Mesothelial cell of epicardium (in vitro differentiated cells): ENCODE measurements at regions not wholly inside any gene's neighbourhood (a gene's known extent, or its start where the extent isn't known, plus 50 kb on each side); places are given as distances from the start of the nearest gene placed in this dataset.

Experiments used
- DNase-seq, 2 experiments: peaks; one replicate each; pipeline ENCODE4 v3.0.0; 2021; ENCODE audit warnings: low spot score in 2 of 2; ENCODE audit not compliant: unreplicated experiment in 2 of 2
- H3K27ac Mint-ChIP-seq: 2 replicates; pipeline ENCODE4 v1.8.0; 2021; ENCODE audit warnings: mixed read lengths
- H3K27me3 Mint-ChIP-seq: 2 replicates; pipeline ENCODE4 v1.8.0; 2021; ENCODE audit warnings: low read depth, mixed read lengths
- H3K36me3 Mint-ChIP-seq: 2 replicates; pipeline ENCODE4 v1.8.0; 2021; ENCODE audit warnings: mixed read lengths
- H3K4me1 Mint-ChIP-seq: 2 replicates; pipeline ENCODE4 v1.8.0; 2021; ENCODE audit warnings: mixed read lengths
- H3K4me3 Mint-ChIP-seq: 2 replicates; pipeline ENCODE4 v1.8.0; 2021; ENCODE audit warnings: mild to moderate bottlenecking, moderate library complexity, mixed read lengths
- H3K9me3 Mint-ChIP-seq: 2 replicates; pipeline ENCODE4 v1.8.0; 2021; ENCODE audit warnings: mixed read lengths
- TF ChIP-seq, protein P1 (sequence below): fragments of 200-600 bp; sonication (generic); IDR thresholded peaks from one replicate; pipeline ENCODE4 v1.5.0; 2021; ENCODE audit warnings: antibody characterized with exemption; ENCODE audit not compliant: unreplicated experiment

DNA sequence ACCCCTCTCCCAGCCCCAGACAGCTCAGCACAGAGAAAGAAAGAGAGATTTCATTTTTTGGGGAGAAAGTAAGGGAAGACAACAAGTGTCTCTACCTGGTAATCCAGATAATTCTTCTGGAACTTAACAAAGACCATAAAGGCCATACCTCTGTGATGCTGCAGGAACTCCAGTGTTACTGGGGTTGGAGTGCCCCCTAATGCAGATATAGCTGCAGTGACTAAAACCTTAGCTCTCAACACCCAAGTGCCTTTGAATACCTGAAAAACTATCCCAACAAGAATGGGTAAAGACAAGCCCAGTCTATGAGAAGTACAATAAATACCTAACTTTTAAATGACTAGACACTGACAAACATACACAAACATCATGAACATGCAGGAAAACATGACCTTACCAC, 365.3 kb upstream of the PTCHD4 start:
- TF ChIP-seq, protein P1, sequence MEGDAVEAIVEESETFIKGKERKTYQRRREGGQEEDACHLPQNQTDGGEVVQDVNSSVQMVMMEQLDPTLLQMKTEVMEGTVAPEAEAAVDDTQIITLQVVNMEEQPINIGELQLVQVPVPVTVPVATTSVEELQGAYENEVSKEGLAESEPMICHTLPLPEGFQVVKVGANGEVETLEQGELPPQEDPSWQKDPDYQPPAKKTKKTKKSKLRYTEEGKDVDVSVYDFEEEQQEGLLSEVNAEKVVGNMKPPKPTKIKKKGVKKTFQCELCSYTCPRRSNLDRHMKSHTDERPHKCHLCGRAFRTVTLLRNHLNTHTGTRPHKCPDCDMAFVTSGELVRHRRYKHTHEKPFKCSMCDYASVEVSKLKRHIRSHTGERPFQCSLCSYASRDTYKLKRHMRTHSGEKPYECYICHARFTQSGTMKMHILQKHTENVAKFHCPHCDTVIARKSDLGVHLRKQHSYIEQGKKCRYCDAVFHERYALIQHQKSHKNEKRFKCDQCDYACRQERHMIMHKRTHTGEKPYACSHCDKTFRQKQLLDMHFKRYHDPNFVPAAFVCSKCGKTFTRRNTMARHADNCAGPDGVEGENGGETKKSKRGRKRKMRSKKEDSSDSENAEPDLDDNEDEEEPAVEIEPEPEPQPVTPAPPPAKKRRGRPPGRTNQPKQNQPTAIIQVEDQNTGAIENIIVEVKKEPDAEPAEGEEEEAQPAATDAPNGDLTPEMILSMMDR: no peak
- Mint-ChIP-seq H3K9me3 (no peaks in the 10 kb centered on the region), H3K36me3 (no peaks in the 10 kb centered on the region), H3K4me1 (peaks cover 3% of the 10 kb centered on the region), H3K4me3 (no peak overlapping the region), H3K27me3 (peaks cover 3% of the 10 kb centered on the region), H3K27ac (no peak overlapping the region)
- no peak for DNase-seq

DNA sequence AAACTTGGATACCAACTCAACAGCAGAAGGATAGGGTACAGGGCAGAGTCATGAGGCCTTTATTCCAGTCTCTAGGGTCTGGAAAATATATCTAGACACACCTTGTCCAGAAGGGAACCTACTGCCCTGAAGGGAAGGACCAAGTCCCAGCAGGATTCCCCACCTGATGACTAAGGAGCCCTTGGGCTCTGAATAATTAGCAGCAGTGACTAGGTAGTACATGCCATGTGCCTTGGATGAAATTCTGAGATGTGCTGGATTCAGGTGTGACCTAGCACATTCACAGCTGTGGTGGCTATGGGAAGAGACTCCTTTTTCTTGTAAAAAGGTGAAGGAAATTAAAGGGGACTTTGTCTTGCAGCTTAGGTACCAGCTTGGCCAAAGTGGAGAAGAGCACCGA, 364.3 kb upstream of the PTCHD4 start:
- Mint-ChIP-seq H3K4me1 (peaks cover 3% of the 10 kb centered on the region), H3K4me3 (no peak overlapping the region), H3K36me3 (no peaks in the 10 kb centered on the region), H3K27ac (no peak overlapping the region), H3K27me3 (no peaks in the 10 kb centered on the region), H3K9me3 (no peaks in the 10 kb centered on the region)
- no peak for DNase-seq
- TF ChIP-seq, protein P1: no peak

DNA sequence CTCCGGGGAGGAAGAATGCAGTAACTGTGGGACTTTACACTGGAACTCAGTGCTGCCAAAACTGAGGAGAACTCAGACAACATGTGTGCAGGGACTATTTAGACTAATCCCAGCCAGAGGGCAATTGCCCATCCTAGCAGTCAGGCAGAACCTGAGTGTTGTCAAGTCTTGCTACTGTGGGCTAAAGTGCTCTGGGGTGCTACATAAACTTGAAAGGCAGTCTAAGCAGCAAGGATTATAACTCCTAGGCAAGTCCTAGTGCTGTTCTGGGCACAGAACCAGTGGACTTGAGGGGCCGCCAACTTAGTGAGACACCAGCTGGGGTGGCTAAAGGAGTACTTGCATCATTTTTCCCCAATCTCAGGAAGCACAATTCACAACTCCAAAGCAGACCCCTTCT, 363.8 kb upstream of the PTCHD4 start:
- Mint-ChIP-seq H3K4me3 (no peak overlapping the region), H3K27ac (no peak overlapping the region), H3K36me3 (no peaks in the 10 kb centered on the region), H3K4me1 (peaks cover 3% of the 10 kb centered on the region), H3K27me3 (no peaks in the 10 kb centered on the region), H3K9me3 (no peaks in the 10 kb centered on the region)
- DNase-seq: no peak
- TF ChIP-seq, protein P1: no peak

DNA sequence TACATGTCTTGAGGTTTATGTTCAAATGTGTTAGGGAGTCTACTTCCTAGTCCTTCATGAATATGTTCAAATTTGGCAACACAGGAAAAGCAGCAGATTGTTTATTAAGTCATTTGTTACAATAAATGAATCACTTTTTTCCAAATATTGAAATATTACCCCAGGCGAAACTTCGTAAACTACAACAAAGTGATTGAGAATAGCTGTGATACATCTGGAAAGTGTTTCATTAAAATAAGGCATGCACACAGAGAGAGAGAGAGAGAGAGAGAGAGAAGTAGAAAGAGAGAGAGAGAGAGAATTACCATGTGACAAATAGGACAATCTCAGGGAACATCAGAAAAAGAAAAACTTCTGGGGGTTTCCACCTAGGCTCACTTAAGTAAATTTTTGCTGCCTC, 363.1 kb upstream of the PTCHD4 start:
- H3K4me3 Mint-ChIP-seq: no peak overlapping the region
- peaks cover 3% of the 10 kb centered on the region for H3K4me1 Mint-ChIP-seq
- TF ChIP-seq, protein P1: no peak
- no peaks in the 10 kb centered on the region for H3K27me3 Mint-ChIP-seq
- H3K9me3 Mint-ChIP-seq: no peaks in the 10 kb centered on the region
- no peaks in the 10 kb centered on the region for H3K36me3 Mint-ChIP-seq
- DNase-seq: no peak
- no peak overlapping the region for H3K27ac Mint-ChIP-seq

DNA sequence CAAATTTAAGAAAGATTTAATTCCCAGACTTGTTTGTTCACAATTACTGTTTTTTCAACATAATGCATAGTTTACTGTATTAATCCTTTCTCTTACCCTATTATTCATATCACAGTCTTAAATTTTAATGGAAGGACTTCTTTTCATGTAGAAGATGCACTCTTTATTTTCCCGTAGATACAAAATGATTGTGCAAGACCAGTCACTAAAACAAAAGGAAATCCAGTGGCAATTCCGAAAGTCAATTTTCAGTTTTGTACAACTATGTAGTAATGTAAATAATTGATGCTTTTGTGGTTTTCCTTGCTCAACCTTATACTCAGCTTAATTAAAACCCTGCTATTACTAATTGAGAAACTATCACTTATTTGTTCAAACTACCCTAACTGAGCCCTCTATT, 361.5 kb upstream of the PTCHD4 start:
- H3K36me3 Mint-ChIP-seq: no peaks in the 10 kb centered on the region
- H3K27me3 Mint-ChIP-seq: peaks cover 3% of the 10 kb centered on the region
- TF ChIP-seq, protein P1: no peak
- no peak overlapping the region for H3K4me3 Mint-ChIP-seq
- peaks cover 2% of the 10 kb centered on the region for H3K9me3 Mint-ChIP-seq
- H3K4me1 Mint-ChIP-seq: peaks cover 3% of the 10 kb centered on the region
- DNase-seq: no peak
- H3K27ac Mint-ChIP-seq: no peak overlapping the region

DNA sequence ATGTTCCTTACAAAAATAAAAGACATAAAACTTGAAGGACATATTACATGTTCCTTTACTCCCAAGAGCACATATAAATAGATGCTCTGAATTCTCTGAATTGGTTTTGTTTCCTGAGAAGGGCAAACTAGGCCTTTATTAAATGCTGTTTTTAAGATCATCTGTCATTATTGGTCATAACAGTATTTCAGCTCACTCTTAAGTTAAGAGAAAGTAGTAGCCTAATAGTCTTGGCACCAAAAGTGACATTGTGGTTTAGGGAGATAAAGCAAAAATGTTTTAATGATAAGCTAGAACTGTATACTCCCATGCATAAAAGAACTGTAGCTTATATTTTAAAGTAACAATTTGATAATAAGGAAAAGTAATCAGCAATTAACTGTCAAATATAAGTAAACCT, 361.1 kb upstream of the PTCHD4 start:
- Mint-ChIP-seq H3K4me1 (peaks cover 3% of the 10 kb centered on the region), H3K9me3 (peaks cover 6% of the 10 kb centered on the region), H3K36me3 (no peaks in the 10 kb centered on the region), H3K27ac (no peak overlapping the region), H3K4me3 (no peak overlapping the region), H3K27me3 (peaks cover 3% of the 10 kb centered on the region)
- DNase-seq: no peak
- TF ChIP-seq, protein P1: no peak
